OCI-LY1 (cell line): ENCODE measurements at regions not wholly inside any gene's neighbourhood (a gene's known extent, or its start where the extent isn't known, plus 50 kb on each side); places are given as distances from the start of the nearest gene placed in this dataset.

Experiments used
- H2AFZ ChIP-seq: fragments of 200-600 bp; sonication (generic), shearing (Covaris generic); 2 replicates; pipeline ENCODE4 v1.6.0; 2014; ENCODE audit warnings: antibody characterized with exemption, mild to moderate bottlenecking, low read length
- H3F3A ChIP-seq: fragments of 200-600 bp; sonication (generic), shearing (Covaris generic); 2 replicates; pipeline ENCODE4 v1.6.0; 2014; ENCODE audit warnings: mild to moderate bottlenecking, antibody characterized with exemption, low read length, moderate library complexity; ENCODE audit not compliant: insufficient read depth
- H3K27ac ChIP-seq: fragments of 200-600 bp; sonication (generic); 2 replicates; pipeline ENCODE4 v1.5.1; 2014; ENCODE audit warnings: low read length, mixed run types, mild to moderate bottlenecking, low read depth; ENCODE audit not compliant: poor library complexity, severe bottlenecking
- H3K27me3 ChIP-seq: fragments of 200-600 bp; sonication (generic); 2 replicates; pipeline ENCODE4 v1.6.0; 2014; ENCODE audit warnings: antibody characterized with exemption, mild to moderate bottlenecking, low read length, moderate library complexity; ENCODE audit not compliant: insufficient read depth
- H3K36me3 ChIP-seq: fragments of 200-600 bp; sonication (generic); 2 replicates; pipeline ENCODE4 v1.6.1; 2014; ENCODE audit warnings: mild to moderate bottlenecking, antibody characterized with exemption, low read length, moderate library complexity, mixed read lengths; ENCODE audit not compliant: insufficient read depth
- H3K4me1 ChIP-seq: fragments of 200-600 bp; sonication (generic); 2 replicates; pipeline ENCODE4 v1.5.1; 2014; ENCODE audit warnings: mild to moderate bottlenecking, low read length, moderate library complexity; ENCODE audit not compliant: insufficient read depth, severe bottlenecking
- H3K4me2 ChIP-seq: fragments of 200-600 bp; sonication (generic), shearing (Covaris generic); 2 replicates; pipeline ENCODE4 v1.6.1; 2014; ENCODE audit warnings: low read length
- H3K4me3 ChIP-seq: fragments of 200-600 bp; sonication (generic); 2 replicates; pipeline ENCODE4 v1.5.1; 2014; ENCODE audit warnings: low read length, low read depth, mild to moderate bottlenecking, mixed read lengths; ENCODE audit not compliant: poor library complexity, severe bottlenecking
- H3K79me2 ChIP-seq: fragments of 200-600 bp; shearing (Covaris generic); 2 replicates; pipeline ENCODE4 v1.6.1; 2016; ENCODE audit warnings: mixed run types, low read length, mixed read lengths; ENCODE audit not compliant: insufficient read depth
- H3K9ac ChIP-seq: fragments of 200-600 bp; sonication (generic), shearing (Covaris generic); 2 replicates; pipeline ENCODE4 v1.6.1; 2014; ENCODE audit warnings: mild to moderate bottlenecking, low read length, mixed read lengths
- H3K9me2 ChIP-seq: fragments of 200-600 bp; sonication (generic), shearing (Covaris generic); 2 replicates; pipeline ENCODE4 v1.6.1; 2014; ENCODE audit warnings: low read depth, mild to moderate bottlenecking, low read length, mixed read lengths
- H3K9me3 ChIP-seq: fragments of 200-600 bp; shearing (Covaris generic); 2 replicates; pipeline ENCODE4 v1.6.1; 2014; ENCODE audit warnings: low read length, mixed read lengths
- H4K20me1 ChIP-seq: fragments of 200-600 bp; sonication (generic), shearing (Covaris generic); 2 replicates; pipeline ENCODE4 v1.6.0; 2016; ENCODE audit warnings: mild to moderate bottlenecking, low read length; ENCODE audit not compliant: insufficient read depth
- EZH2 ChIP-seq: fragments of 200-600 bp; sonication (generic), shearing (Covaris generic); IDR thresholded peaks from 2 replicates; pipeline ENCODE4 v1.8.0; 2017; ENCODE audit warnings: borderline replicate concordance, mixed run types, mild to moderate bottlenecking, antibody characterized with exemption, low read length, moderate library complexity, mixed read lengths
- TF ChIP-seq, protein P1 (sequence below): fragments of 200-600 bp; sonication (generic), shearing (Covaris generic); IDR thresholded peaks from 2 replicates; pipeline ENCODE4 v1.5.1; 2017; ENCODE audit warnings: mild to moderate bottlenecking, antibody characterized with exemption, low read length, moderate library complexity, mixed read lengths

DNA sequence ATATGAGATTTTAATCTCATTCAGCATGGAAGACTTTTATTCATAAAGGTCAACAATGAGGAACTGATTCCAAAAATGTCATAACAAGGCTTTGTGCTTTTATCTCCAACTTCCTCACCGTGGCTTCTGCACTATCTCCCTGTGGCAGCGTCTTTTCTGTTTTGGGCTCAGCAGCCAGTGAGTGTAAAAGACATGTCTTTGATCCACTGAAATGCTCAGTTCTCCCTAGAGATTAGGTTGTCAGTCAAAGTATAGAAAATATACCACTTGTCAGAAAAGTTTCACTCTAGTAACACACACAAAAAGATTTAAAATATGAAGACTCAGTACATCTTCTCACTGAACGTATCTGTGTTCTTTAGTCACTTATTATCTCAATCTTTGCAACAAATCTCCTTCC, 901.8 kb upstream of the ZWINT start:
- Histone ChIP-seq H2AFZ (no peak overlapping the region), H3K9ac (no peak overlapping the region), H3K4me1 (no peaks in the 10 kb centered on the region), H3K9me3 (no peaks in the 10 kb centered on the region), H3K4me2 (no peak overlapping the region), H3K27me3 (no peaks in the 10 kb centered on the region), H3K36me3 (no peaks in the 10 kb centered on the region), H4K20me1 (no peaks in the 10 kb centered on the region), H3K27ac (no peak overlapping the region), H3K9me2 (no peaks in the 10 kb centered on the region), H3F3A (no peaks in the 10 kb centered on the region), H3K79me2 (no peaks in the 10 kb centered on the region), H3K4me3 (no peak overlapping the region)
- TF ChIP-seq EZH2, result no peak
- TF ChIP-seq, protein P1, sequence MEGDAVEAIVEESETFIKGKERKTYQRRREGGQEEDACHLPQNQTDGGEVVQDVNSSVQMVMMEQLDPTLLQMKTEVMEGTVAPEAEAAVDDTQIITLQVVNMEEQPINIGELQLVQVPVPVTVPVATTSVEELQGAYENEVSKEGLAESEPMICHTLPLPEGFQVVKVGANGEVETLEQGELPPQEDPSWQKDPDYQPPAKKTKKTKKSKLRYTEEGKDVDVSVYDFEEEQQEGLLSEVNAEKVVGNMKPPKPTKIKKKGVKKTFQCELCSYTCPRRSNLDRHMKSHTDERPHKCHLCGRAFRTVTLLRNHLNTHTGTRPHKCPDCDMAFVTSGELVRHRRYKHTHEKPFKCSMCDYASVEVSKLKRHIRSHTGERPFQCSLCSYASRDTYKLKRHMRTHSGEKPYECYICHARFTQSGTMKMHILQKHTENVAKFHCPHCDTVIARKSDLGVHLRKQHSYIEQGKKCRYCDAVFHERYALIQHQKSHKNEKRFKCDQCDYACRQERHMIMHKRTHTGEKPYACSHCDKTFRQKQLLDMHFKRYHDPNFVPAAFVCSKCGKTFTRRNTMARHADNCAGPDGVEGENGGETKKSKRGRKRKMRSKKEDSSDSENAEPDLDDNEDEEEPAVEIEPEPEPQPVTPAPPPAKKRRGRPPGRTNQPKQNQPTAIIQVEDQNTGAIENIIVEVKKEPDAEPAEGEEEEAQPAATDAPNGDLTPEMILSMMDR, result no peak

DNA sequence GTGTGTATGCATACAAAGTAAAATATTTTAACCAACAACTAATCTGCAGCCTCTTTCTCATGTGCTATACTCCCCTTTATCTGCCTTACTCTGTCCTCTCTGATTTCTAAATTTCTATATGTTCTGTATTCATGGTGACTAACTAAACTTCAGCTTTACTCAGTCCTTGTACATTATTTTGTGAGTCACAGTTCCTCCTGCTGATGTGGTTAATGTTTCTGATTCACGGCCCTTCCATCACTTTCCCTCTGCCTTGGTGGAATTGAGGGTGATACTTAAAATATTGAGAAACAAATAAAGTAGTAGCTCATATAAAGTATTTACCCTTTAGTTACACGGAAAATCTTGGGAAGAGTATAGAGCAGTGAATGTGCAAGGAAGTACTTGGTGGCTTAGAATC, 899.1 kb upstream of the ZWINT start:
- no peaks in the 10 kb centered on the region for H3F3A ChIP-seq
- no peaks in the 10 kb centered on the region for H3K9me2 ChIP-seq
- no peaks in the 10 kb centered on the region for H3K4me1 ChIP-seq
- no peak overlapping the region for H3K9ac ChIP-seq
- TF ChIP-seq EZH2, result no peak
- TF ChIP-seq, protein P1, result no peak
- H3K4me2 ChIP-seq, result no peak overlapping the region
- H2AFZ ChIP-seq, result no peak overlapping the region
- H3K36me3 ChIP-seq, result no peaks in the 10 kb centered on the region
- H4K20me1 ChIP-seq, result no peaks in the 10 kb centered on the region
- H3K9me3 ChIP-seq, result no peaks in the 10 kb centered on the region
- H3K27ac ChIP-seq, result no peak overlapping the region
- H3K27me3 ChIP-seq, result no peaks in the 10 kb centered on the region
- no peaks in the 10 kb centered on the region for H3K79me2 ChIP-seq
- H3K4me3 ChIP-seq, result no peak overlapping the region

DNA sequence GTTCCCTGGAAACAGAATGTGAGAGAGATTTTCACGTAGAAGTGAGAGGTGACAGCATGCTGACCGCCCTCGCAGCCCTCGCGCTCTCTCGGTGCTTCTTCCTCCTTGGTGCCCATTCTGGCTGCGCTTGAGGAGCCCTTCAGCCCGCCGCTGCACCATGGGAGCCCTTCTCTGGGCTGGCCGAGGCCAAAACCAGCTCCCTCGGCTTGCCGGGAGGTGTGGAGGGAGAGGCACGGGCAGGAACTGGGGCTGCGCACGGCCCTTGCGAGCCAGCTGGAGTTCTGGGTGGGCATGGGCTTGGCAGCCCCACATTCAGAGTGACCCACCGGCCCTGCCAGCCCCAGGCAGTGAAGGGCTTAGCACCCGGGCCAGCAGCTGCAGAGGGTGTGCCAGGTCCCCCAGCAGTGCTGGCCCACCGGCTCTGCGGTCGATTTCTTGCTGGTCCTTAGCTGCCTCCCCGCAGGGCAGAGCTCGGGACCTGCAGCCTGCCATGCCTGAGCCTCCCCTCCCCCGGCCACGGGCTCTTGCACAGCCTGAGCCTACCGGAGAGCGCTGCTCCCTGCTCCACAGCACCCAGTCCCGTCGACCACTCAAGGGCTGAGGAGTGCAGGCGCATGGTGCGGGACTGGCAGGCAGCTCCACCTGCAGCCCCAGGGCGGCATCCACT, 888.7 kb upstream of the ZWINT start:
- H3F3A ChIP-seq, result no peaks in the 10 kb centered on the region
- H3K9ac ChIP-seq, result no peak overlapping the region
- no peak overlapping the region for H3K4me2 ChIP-seq
- no peak for TF ChIP-seq EZH2
- TF ChIP-seq, protein P1, result no peak
- no peak overlapping the region for H3K4me3 ChIP-seq
- H4K20me1 ChIP-seq, result no peaks in the 10 kb centered on the region
- no peaks in the 10 kb centered on the region for H3K9me3 ChIP-seq
- H3K36me3 ChIP-seq, result no peaks in the 10 kb centered on the region
- H3K27me3 ChIP-seq, result no peaks in the 10 kb centered on the region
- no peaks in the 10 kb centered on the region for H3K9me2 ChIP-seq
- H2AFZ ChIP-seq, result no peak overlapping the region
- H3K4me1 ChIP-seq, result no peaks in the 10 kb centered on the region
- no peak overlapping the region for H3K27ac ChIP-seq
- H3K79me2 ChIP-seq, result no peaks in the 10 kb centered on the region
